ENCODE measurements at regions not wholly inside any gene's neighbourhood (a gene's known extent, or its start where the extent isn't known, plus 50 kb on each side); places are given as distances from the start of the nearest gene placed in this dataset.

GRCh38 chr5:15375559-15375958 is 124.4 kb upstream of the FBXL7 start:
- 89% methylated on average over 1 of the region's 1 CpG for WGBS
- Histone ChIP-seq H3K9me3 (no peaks in the 10 kb centered on the region), H3K4me1 (peaks cover 0 to 11% (median 8%) of the 10 kb centered on the region in 4 donors), H3K36me3 (no peaks in the 10 kb centered on the region), H3K27ac (replicated peaks in 1 of 4) (no peak overlapping the region), H3K27me3 (no peaks in the 10 kb centered on the region), H3K4me3 (no peak overlapping the region)
- intact Hi-C loops (cut with DNase I): no loop called here
- TF ChIP-seq POLR2A (IDR thresholded peaks at IDR 0.05; ENCODE audit: low read depth): no peak
- TF ChIP-seq POLR2AphosphoS5 (IDR thresholded peaks at IDR 0.05): no peak
- TF ChIP-seq EP300 (IDR thresholded peaks at IDR 0.05): no peak
- TF ChIP-seq CTCF (IDR thresholded peaks at IDR 0.05): no peak
- no peak for DNase-seq (ENCODE audit: extremely low spot score)

- Histone ChIP-seq H3K27me3 (no peaks in the 10 kb centered on the region), H3K4me1 (peaks cover 0 to 11% (median 8%) of the 10 kb centered on the region in 4 donors), H3K4me3 (no peak overlapping the region), H3K9me3 (no peaks in the 10 kb centered on the region), H3K36me3 (no peaks in the 10 kb centered on the region), H3K27ac (replicated peaks in 1 of 4) (no peak overlapping the region)
- no peak for TF ChIP-seq POLR2A (IDR thresholded peaks at IDR 0.05; ENCODE audit: low read depth)
- no peak for TF ChIP-seq EP300 (IDR thresholded peaks at IDR 0.05)
- TF ChIP-seq CTCF (IDR thresholded peaks at IDR 0.05): no peak
- no peak for TF ChIP-seq POLR2AphosphoS5 (IDR thresholded peaks at IDR 0.05)
- intact Hi-C loops (cut with DNase I): no loop called here
- no peak for DNase-seq (ENCODE audit: extremely low spot score)
Observed at GRCh38 chr5:15374886-15375285, 125.1 kb upstream of the FBXL7 start.

- TF ChIP-seq EP300 (IDR thresholded peaks at IDR 0.05) (no peak), CTCF (IDR thresholded peaks at IDR 0.05) (no peak), POLR2AphosphoS5 (IDR thresholded peaks at IDR 0.05) (no peak), POLR2A (IDR thresholded peaks at IDR 0.05; ENCODE audit: low read depth) (no peak)
- no peaks in the 10 kb centered on the region for H3K9me3 ChIP-seq
- no peak overlapping the region for H3K4me3 ChIP-seq
- no peaks in the 10 kb centered on the region for H3K36me3 ChIP-seq
- H3K27me3 ChIP-seq: no peaks in the 10 kb centered on the region
- intact Hi-C loops (cut with DNase I): no loop called here
- no peak for DNase-seq (ENCODE audit: extremely low spot score)
- H3K27ac ChIP-seq (replicated peaks in 1 of 4): no peak overlapping the region
- peaks cover 0 to 11% (median 8%) of the 10 kb centered on the region in 4 donors for H3K4me1 ChIP-seq
Observed at GRCh38 chr5:15373151-15373550, 126.8 kb upstream of the FBXL7 start.

GRCh38 chr5:15371184-15371583 is 128.8 kb upstream of the FBXL7 start:
- H3K36me3 ChIP-seq: no peaks in the 10 kb centered on the region
- intact Hi-C loops (cut with DNase I): no loop called here
- H3K4me3 ChIP-seq: no peak overlapping the region
- H3K9me3 ChIP-seq: no peaks in the 10 kb centered on the region
- TF ChIP-seq POLR2AphosphoS5 (IDR thresholded peaks at IDR 0.05): no peak
- TF ChIP-seq POLR2A (IDR thresholded peaks at IDR 0.05; ENCODE audit: low read depth): no peak
- TF ChIP-seq CTCF (IDR thresholded peaks at IDR 0.05): no peak
- no peak for TF ChIP-seq EP300 (IDR thresholded peaks at IDR 0.05)
- H3K4me1 ChIP-seq: peaks cover 13 to 21% (median 18%) of the 10 kb centered on the region in 4 donors
- H3K27ac ChIP-seq (replicated peaks in 1 of 4): no peak overlapping the region
- no peak for DNase-seq (ENCODE audit: extremely low spot score)
- no peaks in the 10 kb centered on the region for H3K27me3 ChIP-seq
- WGBS: 24% methylated on average over 3 of the region's 3 CpGs

- Histone ChIP-seq H3K36me3 (no peaks in the 10 kb centered on the region), H3K4me3 (no peak overlapping the region), H3K9me3 (no peaks in the 10 kb centered on the region), H3K27ac (replicated peaks in 1 of 4) (no peak overlapping the region), H3K27me3 (no peaks in the 10 kb centered on the region), H3K4me1 (peaks cover 13 to 21% (median 18%) of the 10 kb centered on the region in 4 donors)
- no peak for DNase-seq (ENCODE audit: extremely low spot score)
- 97% methylated on average over 2 of the region's 2 CpGs for WGBS
- no peak for TF ChIP-seq POLR2A (IDR thresholded peaks at IDR 0.05; ENCODE audit: low read depth)
- TF ChIP-seq CTCF (IDR thresholded peaks at IDR 0.05): no peak
- TF ChIP-seq POLR2AphosphoS5 (IDR thresholded peaks at IDR 0.05): no peak
- TF ChIP-seq EP300 (IDR thresholded peaks at IDR 0.05): no peak
- intact Hi-C loops (cut with DNase I): no loop called here
Observed at GRCh38 chr5:15368835-15369234, 131.1 kb upstream of the FBXL7 start.

Measured in esophagus muscularis mucosa (tissue), 4 donors.